ENCODE measurements at regions not wholly inside any gene's neighbourhood (a gene's known extent, or its start where the extent isn't known, plus 50 kb on each side); places are given as distances from the start of the nearest gene placed in this dataset.

DNA sequence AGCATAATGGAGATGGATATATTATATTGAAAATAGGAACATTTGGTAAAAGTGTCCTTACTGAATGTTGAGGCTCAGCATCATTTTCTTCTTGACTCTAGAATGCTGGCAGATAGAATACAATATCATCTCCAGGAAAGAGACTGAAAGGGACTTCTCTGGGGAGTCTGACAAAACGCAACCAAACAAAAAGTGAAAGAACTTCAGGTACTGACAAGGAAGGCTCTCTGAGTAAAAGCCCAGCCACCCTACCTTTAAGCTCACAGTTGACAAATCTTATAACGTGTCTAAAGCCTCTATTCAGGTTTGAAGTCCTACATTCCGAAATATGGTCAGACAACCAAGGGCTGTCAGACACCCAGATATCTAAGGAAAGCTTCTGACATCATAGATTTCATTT is 590.8 kb downstream of the SOX6 start:
- Histone ChIP-seq H3K27me3 (no peaks in the 10 kb centered on the region), H3K9me3 (no peaks in the 10 kb centered on the region), H3K4me1 (peaks cover 13 to 28% of the 10 kb centered on the region in 2 donors), H3K4me3 (replicated peaks in 1 of 3) (no peak overlapping the region), H3K27ac (no peak overlapping the region), H3K36me3 (no peaks in the 10 kb centered on the region)
- intact Hi-C loops (cut with DNase I) = no loop called here
- WGBS, 2 donors = 78% methylated on average over 3 of the region's 3 CpGs
- DNase-seq = no peak
- no peak for TF ChIP-seq POLR2A (IDR thresholded peaks at IDR 0.05)
- TF ChIP-seq, protein P1, sequence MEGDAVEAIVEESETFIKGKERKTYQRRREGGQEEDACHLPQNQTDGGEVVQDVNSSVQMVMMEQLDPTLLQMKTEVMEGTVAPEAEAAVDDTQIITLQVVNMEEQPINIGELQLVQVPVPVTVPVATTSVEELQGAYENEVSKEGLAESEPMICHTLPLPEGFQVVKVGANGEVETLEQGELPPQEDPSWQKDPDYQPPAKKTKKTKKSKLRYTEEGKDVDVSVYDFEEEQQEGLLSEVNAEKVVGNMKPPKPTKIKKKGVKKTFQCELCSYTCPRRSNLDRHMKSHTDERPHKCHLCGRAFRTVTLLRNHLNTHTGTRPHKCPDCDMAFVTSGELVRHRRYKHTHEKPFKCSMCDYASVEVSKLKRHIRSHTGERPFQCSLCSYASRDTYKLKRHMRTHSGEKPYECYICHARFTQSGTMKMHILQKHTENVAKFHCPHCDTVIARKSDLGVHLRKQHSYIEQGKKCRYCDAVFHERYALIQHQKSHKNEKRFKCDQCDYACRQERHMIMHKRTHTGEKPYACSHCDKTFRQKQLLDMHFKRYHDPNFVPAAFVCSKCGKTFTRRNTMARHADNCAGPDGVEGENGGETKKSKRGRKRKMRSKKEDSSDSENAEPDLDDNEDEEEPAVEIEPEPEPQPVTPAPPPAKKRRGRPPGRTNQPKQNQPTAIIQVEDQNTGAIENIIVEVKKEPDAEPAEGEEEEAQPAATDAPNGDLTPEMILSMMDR (IDR thresholded peaks at IDR 0.05) = no peak

DNA sequence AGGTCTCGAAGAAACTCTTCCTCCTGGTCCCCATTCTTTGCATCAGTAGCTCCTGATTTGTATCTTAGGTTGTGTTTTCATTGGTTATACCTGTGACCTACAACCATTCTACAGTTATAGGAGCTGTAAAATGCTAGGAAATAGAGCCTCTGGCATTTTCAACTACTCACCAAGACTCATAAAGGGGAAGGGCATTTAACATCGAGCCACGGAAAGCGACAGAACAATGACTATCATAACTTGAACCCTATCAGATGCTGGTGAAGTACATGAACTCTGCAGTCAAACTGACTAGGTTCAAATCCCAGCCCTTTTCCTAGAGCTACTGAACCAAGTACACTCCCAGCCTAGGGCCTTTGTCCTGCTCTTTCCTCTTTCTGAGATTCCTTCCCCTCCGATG is 588.0 kb downstream of the SOX6 start:
- Histone ChIP-seq H3K27ac (peak overlapping the region in 2 of 3 donors; percentile 64 to 66), H3K27me3 (no peaks in the 10 kb centered on the region), H3K4me3 (replicated peaks in 1 of 3) (no peak overlapping the region), H3K36me3 (no peaks in the 10 kb centered on the region), H3K4me1 (peaks cover 16 to 35% of the 10 kb centered on the region in 2 donors), H3K9me3 (no peaks in the 10 kb centered on the region)
- 95 to 97% methylated on average over 5 of the region's 5 CpGs for WGBS, 2 donors
- TF ChIP-seq, protein P1 (IDR thresholded peaks at IDR 0.05) = no peak
- TF ChIP-seq POLR2A (IDR thresholded peaks at IDR 0.05) = no peak
- intact Hi-C loops (cut with DNase I) = no loop called here
- no peak for DNase-seq

DNA sequence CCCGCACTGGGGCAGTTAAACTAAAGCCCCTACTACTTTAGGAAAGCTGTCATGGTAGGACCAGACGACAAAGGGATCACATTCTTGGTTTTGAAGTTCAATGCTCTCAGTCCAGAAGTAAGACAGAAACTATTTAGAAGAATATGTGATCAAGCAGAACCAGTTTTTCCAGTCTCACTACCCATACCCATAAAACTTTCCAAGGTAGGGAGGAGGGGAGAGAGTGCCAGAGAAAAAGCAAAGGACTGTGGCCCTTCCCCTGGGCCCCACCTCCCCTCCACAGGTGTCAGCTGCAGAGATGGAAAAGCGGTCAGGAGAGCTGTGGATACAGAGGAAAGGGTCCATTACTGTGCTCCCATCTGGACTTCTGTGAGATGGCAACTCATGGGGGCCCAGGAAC is 587.1 kb downstream of the SOX6 start:
- Histone ChIP-seq H3K4me1 (peaks cover 16 to 35% of the 10 kb centered on the region in 2 donors), H3K9me3 (no peaks in the 10 kb centered on the region), H3K27me3 (no peaks in the 10 kb centered on the region), H3K4me3 (replicated peaks in 1 of 3) (no peak overlapping the region), H3K27ac (peak overlapping the region; percentile 26 to 66 (median 64)), H3K36me3 (no peaks in the 10 kb centered on the region)
- TF ChIP-seq POLR2A (IDR thresholded peaks at IDR 0.05) = no peak
- TF ChIP-seq, protein P1 (IDR thresholded peaks at IDR 0.05) = no peak
- 51 to 55% methylated on average over 3 of the region's 3 CpGs for WGBS, 2 donors
- intact Hi-C loops (cut with DNase I) = no loop called here
- peak; percentile 50 to 59 for DNase-seq

DNA sequence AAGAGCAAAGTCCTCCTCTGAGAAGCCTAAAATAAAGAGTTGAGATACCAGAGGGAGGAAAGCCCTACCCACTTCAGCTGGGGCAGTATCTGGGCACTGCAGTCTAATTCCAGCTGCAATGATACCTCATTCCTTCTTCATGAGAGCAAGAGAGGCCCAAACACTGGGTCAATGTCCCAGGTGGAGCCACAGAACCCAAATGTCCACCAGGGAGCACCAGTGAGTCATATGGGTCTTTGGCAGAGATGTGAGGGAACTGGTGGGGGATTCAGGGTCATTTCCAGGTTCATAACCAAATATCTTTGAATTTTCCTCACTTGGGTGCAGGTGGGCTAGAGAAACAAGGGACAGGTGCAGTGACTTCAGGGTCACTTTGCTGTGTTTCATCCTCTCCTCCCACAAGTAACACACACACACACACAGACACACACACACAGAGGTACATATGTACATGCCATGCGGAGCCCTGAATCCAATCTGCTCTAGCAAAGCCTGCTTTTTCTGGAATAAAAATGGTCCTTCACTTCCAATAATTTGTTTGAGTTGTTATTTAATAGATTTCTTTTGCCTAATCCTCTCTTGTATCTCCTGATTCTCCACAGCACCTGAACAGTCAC is 585.4 kb downstream of the SOX6 start:
- peak; percentile 14 to 25 for DNase-seq
- Histone ChIP-seq H3K27me3 (no peaks in the 10 kb centered on the region), H3K4me1 (peaks cover 16 to 31% of the 10 kb centered on the region in 2 donors), H3K36me3 (no peaks in the 10 kb centered on the region), H3K4me3 (replicated peaks in 1 of 3) (no peak overlapping the region), H3K9me3 (no peaks in the 10 kb centered on the region), H3K27ac (no peak overlapping the region)
- 100% methylated on average over 1 of the region's 1 CpG for WGBS, 2 donors
- TF ChIP-seq POLR2A (IDR thresholded peaks at IDR 0.05) = no peak
- TF ChIP-seq, protein P1 (IDR thresholded peaks at IDR 0.05) = peak in 3 of 6 experiments; percentile 8 to 43 (median 18)
- intact Hi-C loops (cut with DNase I) = no loop called here

DNA sequence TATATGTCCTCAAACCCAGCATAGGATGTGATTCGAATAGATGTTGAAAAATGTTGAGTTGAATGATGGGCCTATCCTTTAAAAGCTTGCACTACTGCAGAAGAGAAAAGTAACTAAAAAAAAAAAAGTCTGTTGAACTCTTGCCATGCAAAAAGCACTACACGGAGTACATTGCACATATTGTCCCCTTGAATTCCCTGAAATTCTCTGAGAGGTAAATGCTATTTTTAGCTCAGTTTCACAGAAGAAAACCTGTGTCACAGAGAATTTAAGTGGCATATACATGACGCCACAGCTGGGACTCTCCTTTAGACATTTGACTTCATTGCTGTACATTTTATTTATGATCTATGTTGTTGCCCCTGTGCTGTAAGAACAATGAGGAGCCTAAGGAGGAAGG is 583.8 kb downstream of the SOX6 start:
- WGBS, 2 donors = 57 to 64% methylated on average over 3 of the region's 3 CpGs
- TF ChIP-seq POLR2A (IDR thresholded peaks at IDR 0.05) = no peak
- TF ChIP-seq, protein P1 (IDR thresholded peaks at IDR 0.05) = no peak
- Histone ChIP-seq H3K4me3 (replicated peaks in 1 of 3) (no peak overlapping the region), H3K27ac (no peak overlapping the region), H3K9me3 (no peaks in the 10 kb centered on the region), H3K4me1 (peaks cover 16 to 31% of the 10 kb centered on the region in 2 donors), H3K36me3 (no peaks in the 10 kb centered on the region), H3K27me3 (no peaks in the 10 kb centered on the region)
- intact Hi-C loops (cut with DNase I) = no loop called here
- DNase-seq = no peak
